MM.1S (cell line): ENCODE measurements at regions not wholly inside any gene's neighbourhood (a gene's known extent, or its start where the extent isn't known, plus 50 kb on each side); places are given as distances from the start of the nearest gene placed in this dataset.

Source experiments
- EZH2 ChIP-seq: fragments of 300-600 bp; sonication (generic); optimal IDR thresholded peaks from 2 replicates; pipeline ENCODE3; 2017; ENCODE audit warnings: low read depth, mild to moderate bottlenecking, antibody characterized with exemption, low read length, mixed read lengths
- EZH2phosphoT487 ChIP-seq: fragments of 300-600 bp; sonication (generic); IDR thresholded peaks from 2 replicates; pipeline ENCODE4 v1.6.1; 2018; ENCODE audit warnings: antibody characterized with exemption, low read length
- TF ChIP-seq, protein P1 (sequence below): fragments of 300-600 bp; sonication (generic); IDR thresholded peaks from 2 replicates; pipeline ENCODE4 v1.5.1; 2016; ENCODE audit warnings: antibody characterized with exemption, low read length, mixed read lengths

DNA sequence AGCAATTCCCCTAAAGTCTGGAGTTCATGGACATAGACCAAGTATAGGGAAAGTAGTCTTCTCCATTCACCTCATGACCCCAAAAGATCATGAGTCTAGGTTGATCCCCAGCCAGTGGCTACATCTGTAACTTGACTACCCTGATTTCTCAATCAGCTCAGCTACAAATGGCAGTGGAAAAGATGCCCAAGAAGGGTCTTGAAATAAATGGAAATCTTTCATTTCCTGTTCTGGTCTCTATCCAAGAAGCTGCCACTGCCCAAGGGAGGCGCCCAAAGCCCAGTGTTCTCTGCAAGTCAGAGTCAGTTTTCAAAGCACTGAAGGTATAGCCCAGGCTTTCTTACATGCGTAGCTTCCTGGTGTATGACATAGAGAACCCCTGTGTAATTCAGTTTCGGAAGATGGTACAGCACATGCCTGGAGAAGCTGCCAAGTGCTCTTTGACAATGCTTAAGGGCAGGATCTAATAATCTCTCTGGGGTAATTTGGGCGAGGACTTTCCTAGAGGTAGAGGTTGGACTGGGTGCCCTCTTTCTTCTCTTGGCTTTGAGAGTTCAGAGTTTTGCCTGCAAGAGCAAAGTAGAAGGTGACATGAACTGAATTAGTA is 101.1 kb downstream of the ADAMTS15 start:
- TF ChIP-seq, protein P1, sequence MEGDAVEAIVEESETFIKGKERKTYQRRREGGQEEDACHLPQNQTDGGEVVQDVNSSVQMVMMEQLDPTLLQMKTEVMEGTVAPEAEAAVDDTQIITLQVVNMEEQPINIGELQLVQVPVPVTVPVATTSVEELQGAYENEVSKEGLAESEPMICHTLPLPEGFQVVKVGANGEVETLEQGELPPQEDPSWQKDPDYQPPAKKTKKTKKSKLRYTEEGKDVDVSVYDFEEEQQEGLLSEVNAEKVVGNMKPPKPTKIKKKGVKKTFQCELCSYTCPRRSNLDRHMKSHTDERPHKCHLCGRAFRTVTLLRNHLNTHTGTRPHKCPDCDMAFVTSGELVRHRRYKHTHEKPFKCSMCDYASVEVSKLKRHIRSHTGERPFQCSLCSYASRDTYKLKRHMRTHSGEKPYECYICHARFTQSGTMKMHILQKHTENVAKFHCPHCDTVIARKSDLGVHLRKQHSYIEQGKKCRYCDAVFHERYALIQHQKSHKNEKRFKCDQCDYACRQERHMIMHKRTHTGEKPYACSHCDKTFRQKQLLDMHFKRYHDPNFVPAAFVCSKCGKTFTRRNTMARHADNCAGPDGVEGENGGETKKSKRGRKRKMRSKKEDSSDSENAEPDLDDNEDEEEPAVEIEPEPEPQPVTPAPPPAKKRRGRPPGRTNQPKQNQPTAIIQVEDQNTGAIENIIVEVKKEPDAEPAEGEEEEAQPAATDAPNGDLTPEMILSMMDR, result no peak
- TF ChIP-seq EZH2phosphoT487, result no peak
- no peak for TF ChIP-seq EZH2
